Kidney (tissue), 13 donors: ENCODE measurements at regions not wholly inside any gene's neighbourhood (a gene's known extent, or its start where the extent isn't known, plus 50 kb on each side); places are given as distances from the start of the nearest gene placed in this dataset.

Source experiments
- DNase-seq, 5 donors: peaks; one replicate each; pipeline ENCODE4 v3.0.0-alpha.2; 2013 to 2020
- FAIRE-seq: peaks from 2 replicates; lab custom pipeline; 2012; peaks lifted over from hg19 to GRCh38; lab: Jason Lieb, UNC
- H3K27ac ChIP-seq, 2 donors: one replicate each; pipeline ENCODE4 v1.7.0; 2013; ENCODE audit warnings: low read depth in 2 of 2, low read length in 2 of 2, inconsistent platforms in 1 of 2
- H3K27me3 ChIP-seq: one replicate; pipeline ENCODE4 v1.7.1; 2013; ENCODE audit warnings: low read length, inconsistent platforms; ENCODE audit not compliant: control insufficient read depth, insufficient read depth
- H3K36me3 ChIP-seq, 3 donors: one replicate each; pipeline versions ENCODE4 v1.7.0 to v1.7.1; 2013; ENCODE audit warnings: low read length in 3 of 3, control low read depth in 1 of 3, inconsistent platforms in 1 of 3; ENCODE audit not compliant: insufficient read depth in 3 of 3, control insufficient read depth in 2 of 3
- H3K4me1 ChIP-seq, 3 donors: one replicate each; pipeline versions ENCODE4 v1.7.0 to v1.7.1; 2013; ENCODE audit warnings: low read length in 3 of 3, inconsistent platforms in 1 of 3, low read depth in 1 of 3; ENCODE audit not compliant: control insufficient read depth in 2 of 3, insufficient read depth in 2 of 3
- H3K4me3 ChIP-seq, 3 donors: one replicate each; pipeline versions ENCODE4 v1.7.0 to v1.8.1; 2013; ENCODE audit warnings: low read length in 3 of 3, control low read depth in 1 of 3, inconsistent platforms in 1 of 3
- H3K9ac ChIP-seq, 3 donors: one replicate each; pipeline versions ENCODE4 v1.7.0 to v1.7.1; 2013; ENCODE audit warnings: low read length in 3 of 3, control low read depth in 1 of 3, inconsistent platforms in 1 of 3
- H3K9me3 ChIP-seq, 3 donors: one replicate each; pipeline versions ENCODE4 v1.7.0 to v1.7.1; 2013; ENCODE audit warnings: low read length in 3 of 3, control low read depth in 1 of 3, inconsistent platforms in 1 of 3; ENCODE audit not compliant: control insufficient read depth in 2 of 3, insufficient read depth in 1 of 3
- intact Hi-C: fragments of 100-400 bp; cut with DNase I; formaldehyde crosslinking; loops from one replicate; pipeline ENCODE4 v1.11.1; 2022
- TF ChIP-seq, protein P1 (sequence below): IDR thresholded peaks from 3 replicates; pipeline ENCODE4 v1.5.1; 2012; ENCODE audit warnings: mild to moderate bottlenecking, moderate library complexity, borderline replicate concordance; ENCODE audit not compliant: insufficient read depth; ENCODE audit errors: extremely low read depth
- donor health status: control.
- donor health status: control.
- donor health status: control.
- donor health status: control.
- donor health status: control.
- donor health status: DM: yes; HTN: yes; CAD: no.
- donor health status: Normal renal cell carcinoma (clear cell type).

- H3K27ac ChIP-seq: no peak overlapping the region
- FAIRE-seq (no peak), DNase-seq (no peak)
- TF ChIP-seq, protein P1, sequence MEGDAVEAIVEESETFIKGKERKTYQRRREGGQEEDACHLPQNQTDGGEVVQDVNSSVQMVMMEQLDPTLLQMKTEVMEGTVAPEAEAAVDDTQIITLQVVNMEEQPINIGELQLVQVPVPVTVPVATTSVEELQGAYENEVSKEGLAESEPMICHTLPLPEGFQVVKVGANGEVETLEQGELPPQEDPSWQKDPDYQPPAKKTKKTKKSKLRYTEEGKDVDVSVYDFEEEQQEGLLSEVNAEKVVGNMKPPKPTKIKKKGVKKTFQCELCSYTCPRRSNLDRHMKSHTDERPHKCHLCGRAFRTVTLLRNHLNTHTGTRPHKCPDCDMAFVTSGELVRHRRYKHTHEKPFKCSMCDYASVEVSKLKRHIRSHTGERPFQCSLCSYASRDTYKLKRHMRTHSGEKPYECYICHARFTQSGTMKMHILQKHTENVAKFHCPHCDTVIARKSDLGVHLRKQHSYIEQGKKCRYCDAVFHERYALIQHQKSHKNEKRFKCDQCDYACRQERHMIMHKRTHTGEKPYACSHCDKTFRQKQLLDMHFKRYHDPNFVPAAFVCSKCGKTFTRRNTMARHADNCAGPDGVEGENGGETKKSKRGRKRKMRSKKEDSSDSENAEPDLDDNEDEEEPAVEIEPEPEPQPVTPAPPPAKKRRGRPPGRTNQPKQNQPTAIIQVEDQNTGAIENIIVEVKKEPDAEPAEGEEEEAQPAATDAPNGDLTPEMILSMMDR: no peak
- intact Hi-C loops: no loop called here
- H3K4me1 ChIP-seq: no peaks in the 10 kb centered on the region
- H3K4me3 ChIP-seq: no peak overlapping the region
- no peaks in the 10 kb centered on the region for H3K9me3 ChIP-seq
- no peaks in the 10 kb centered on the region for H3K36me3 ChIP-seq
- H3K9ac ChIP-seq: no peak overlapping the region
- H3K27me3 ChIP-seq: no peaks in the 10 kb centered on the region
Measured at GRCh38 chr4:166228112-166228511, 355.1 kb downstream of the TLL1 start.

DNA sequence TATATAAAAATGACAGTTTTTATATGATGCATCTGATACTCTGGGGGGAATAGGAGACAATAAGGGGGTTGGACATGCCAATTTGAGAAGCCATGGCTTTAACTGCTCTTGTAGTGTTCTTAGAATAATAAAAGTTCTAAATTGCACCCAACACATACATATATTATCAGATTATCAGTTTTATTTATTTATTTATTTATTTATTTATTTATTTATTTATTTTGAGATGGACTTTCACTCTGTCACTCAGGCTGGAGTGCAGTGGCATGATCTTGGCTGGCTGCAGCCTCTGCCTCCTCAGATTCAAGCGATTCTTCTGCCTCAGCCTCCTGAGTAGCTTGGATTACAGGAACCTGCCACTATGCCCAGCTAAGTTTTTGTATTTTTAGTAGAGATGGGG lies 356.8 kb downstream of the TLL1 start:
- Histone ChIP-seq H3K27me3 (no peaks in the 10 kb centered on the region), H3K9ac (no peak overlapping the region), H3K9me3 (no peaks in the 10 kb centered on the region), H3K4me3 (no peak overlapping the region), H3K36me3 (no peaks in the 10 kb centered on the region), H3K27ac (no peak overlapping the region), H3K4me1 (no peaks in the 10 kb centered on the region)
- intact Hi-C loops: no loop called here
- FAIRE-seq (no peak), DNase-seq (no peak)
- TF ChIP-seq, protein P1: no peak

GRCh38 chr4:166230841-166231240 lies 357.8 kb downstream of the TLL1 start:
- FAIRE-seq (no peak), DNase-seq (no peak)
- TF ChIP-seq, protein P1: no peak
- intact Hi-C loops: no loop called here
- H3K9me3 ChIP-seq: no peaks in the 10 kb centered on the region
- H3K36me3 ChIP-seq: no peaks in the 10 kb centered on the region
- H3K9ac ChIP-seq: no peak overlapping the region
- no peak overlapping the region for H3K27ac ChIP-seq
- no peak overlapping the region for H3K4me3 ChIP-seq
- H3K27me3 ChIP-seq: no peaks in the 10 kb centered on the region
- H3K4me1 ChIP-seq: no peaks in the 10 kb centered on the region

DNA sequence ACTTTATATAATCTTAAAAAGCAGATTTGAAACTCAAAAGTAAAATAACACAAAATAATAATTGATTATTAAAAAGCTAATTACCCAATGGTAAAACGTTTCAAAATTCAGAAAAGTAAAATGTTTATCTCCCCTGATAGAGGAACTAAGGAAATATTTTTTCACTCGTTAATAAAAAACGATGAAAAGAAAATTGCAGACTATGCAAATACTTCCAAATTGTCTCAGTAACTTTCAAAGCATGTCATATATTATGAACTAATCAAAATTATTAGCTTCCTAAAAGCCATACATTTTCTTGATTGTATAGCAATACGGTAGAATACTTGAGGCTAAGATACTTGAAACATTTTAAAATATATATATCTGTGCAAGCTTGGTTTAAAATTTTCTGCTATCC lies 366.3 kb downstream of the TLL1 start:
- FAIRE-seq (no peak), DNase-seq (no peak)
- no peaks in the 10 kb centered on the region for H3K27me3 ChIP-seq
- H3K27ac ChIP-seq: no peak overlapping the region
- intact Hi-C loops: no loop called here
- TF ChIP-seq, protein P1: no peak
- no peaks in the 10 kb centered on the region for H3K4me1 ChIP-seq
- no peak overlapping the region for H3K9ac ChIP-seq
- no peak overlapping the region for H3K4me3 ChIP-seq
- no peaks in the 10 kb centered on the region for H3K36me3 ChIP-seq
- no peaks in the 10 kb centered on the region for H3K9me3 ChIP-seq
